Osteoblast (primary cell): ENCODE measurements at regions not wholly inside any gene's neighbourhood (a gene's known extent, or its start where the extent isn't known, plus 50 kb on each side); places are given as distances from the start of the nearest gene placed in this dataset.
A peak's percentile ranks its signal among the peaks of the same experiment; 100 is the strongest.
"Not testable (repeated sequence)": the region's sequence is repeated elsewhere in the genome, so short reads cannot be mapped to it uniquely, and the experiment has no call there.

Experiments used
- DNase-seq: peaks from one replicate; pipeline ENCODE4 v3.0.0; 2011; ENCODE audit warnings: low spot score, mixed read lengths; ENCODE audit not compliant: insufficient read length; ENCODE audit errors: missing footprints
- H2AFZ ChIP-seq: 2 replicates; pipeline ENCODE4 v1.6.0; 2011; ENCODE audit warnings: mild to moderate bottlenecking, low read length
- H3K27ac ChIP-seq: 2 replicates; pipeline ENCODE4 v1.5.1; 2011; ENCODE audit warnings: mild to moderate bottlenecking, low read depth, low read length, moderate library complexity
- H3K27me3 ChIP-seq: 2 replicates; pipeline ENCODE4 v1.6.0; 2012; ENCODE audit warnings: mild to moderate bottlenecking, control low read depth, inconsistent platforms, low read length, moderate library complexity; ENCODE audit not compliant: insufficient read depth
- H3K36me3 ChIP-seq: 2 replicates; pipeline ENCODE4 v1.5.1; 2011; ENCODE audit warnings: mild to moderate bottlenecking, low read length, control low read depth, moderate library complexity; ENCODE audit not compliant: insufficient read depth
- H3K4me1 ChIP-seq: 2 replicates; pipeline ENCODE4 v1.5.1; 2011; ENCODE audit warnings: mild to moderate bottlenecking, low read length, control low read depth, moderate library complexity; ENCODE audit not compliant: insufficient read depth
- H3K4me2 ChIP-seq: 2 replicates; pipeline ENCODE4 v1.6.0; 2011; ENCODE audit warnings: mild to moderate bottlenecking, low read length; ENCODE audit not compliant: insufficient read depth
- H3K4me3 ChIP-seq: fragments of 200-600 bp; sonication (generic); 3 replicates; pipeline ENCODE4 v1.5.1; 2012; ENCODE audit warnings: mild to moderate bottlenecking, low read length, inconsistent platforms; ENCODE audit not compliant: insufficient read depth
- H3K79me2 ChIP-seq: 2 replicates; pipeline ENCODE4 v1.6.0; 2012; ENCODE audit warnings: mild to moderate bottlenecking, low read length, control low read depth, inconsistent platforms; ENCODE audit not compliant: insufficient read depth
- H3K9me3 ChIP-seq: 2 replicates; pipeline ENCODE4 v1.5.1; 2011; ENCODE audit warnings: low read depth, low read length, control low read depth
- H4K20me1 ChIP-seq: 2 replicates; pipeline ENCODE4 v1.6.0; 2012; ENCODE audit warnings: mild to moderate bottlenecking, low read length, control low read depth; ENCODE audit not compliant: insufficient read depth
- TF ChIP-seq, protein P1 (sequence below): IDR thresholded peaks from 2 replicates; pipeline ENCODE4 v1.5.1; 2011; ENCODE audit warnings: mild to moderate bottlenecking, low read depth, low read length, moderate library complexity; ENCODE audit errors: extremely low read depth

DNA sequence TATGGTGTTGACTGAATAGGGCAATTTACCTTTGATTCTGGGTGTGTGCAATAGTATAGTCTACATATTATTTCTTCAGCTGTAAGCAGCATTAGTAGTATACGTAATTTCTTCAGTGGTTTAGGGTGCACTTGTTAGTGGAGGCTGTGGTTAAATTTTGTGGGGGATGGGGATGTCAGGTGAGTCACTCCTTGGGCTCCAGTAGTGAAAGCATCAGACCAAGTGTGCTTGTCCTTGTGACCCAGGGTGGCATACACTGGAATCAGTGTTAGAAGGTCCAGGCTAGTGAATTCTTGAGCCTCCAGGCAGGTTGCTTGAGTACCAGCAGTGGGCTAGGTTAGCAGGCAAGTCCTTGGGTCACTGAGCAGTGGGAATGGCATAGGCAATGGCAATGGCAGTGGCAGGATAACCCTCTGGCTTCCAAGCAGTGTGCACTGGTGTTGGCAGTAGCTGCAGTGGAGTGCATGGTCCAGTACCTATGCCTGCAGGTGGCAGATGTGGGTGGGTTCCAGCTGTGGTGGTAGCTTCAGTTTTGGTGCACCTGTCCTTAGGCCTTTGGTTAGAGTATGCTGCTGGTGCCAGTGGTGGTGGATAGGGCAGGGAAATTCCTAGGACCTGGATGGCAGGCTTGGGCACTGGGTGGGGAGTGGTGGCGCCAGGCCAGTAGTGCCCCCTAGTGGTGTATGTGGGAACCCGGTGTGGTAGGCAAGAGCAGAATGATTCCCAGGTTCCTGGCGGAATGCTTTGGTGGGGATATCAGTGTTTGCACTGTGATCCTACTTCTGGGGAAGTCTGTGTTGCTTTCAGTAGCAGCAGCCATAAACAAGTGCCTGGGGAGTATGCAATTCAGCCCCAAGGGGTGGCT lies 531.0 kb downstream of the SMARCA1 start:
- H2AFZ ChIP-seq, result no peak overlapping the region
- no peaks in the 10 kb centered on the region for H3K27me3 ChIP-seq
- TF ChIP-seq, protein P1, sequence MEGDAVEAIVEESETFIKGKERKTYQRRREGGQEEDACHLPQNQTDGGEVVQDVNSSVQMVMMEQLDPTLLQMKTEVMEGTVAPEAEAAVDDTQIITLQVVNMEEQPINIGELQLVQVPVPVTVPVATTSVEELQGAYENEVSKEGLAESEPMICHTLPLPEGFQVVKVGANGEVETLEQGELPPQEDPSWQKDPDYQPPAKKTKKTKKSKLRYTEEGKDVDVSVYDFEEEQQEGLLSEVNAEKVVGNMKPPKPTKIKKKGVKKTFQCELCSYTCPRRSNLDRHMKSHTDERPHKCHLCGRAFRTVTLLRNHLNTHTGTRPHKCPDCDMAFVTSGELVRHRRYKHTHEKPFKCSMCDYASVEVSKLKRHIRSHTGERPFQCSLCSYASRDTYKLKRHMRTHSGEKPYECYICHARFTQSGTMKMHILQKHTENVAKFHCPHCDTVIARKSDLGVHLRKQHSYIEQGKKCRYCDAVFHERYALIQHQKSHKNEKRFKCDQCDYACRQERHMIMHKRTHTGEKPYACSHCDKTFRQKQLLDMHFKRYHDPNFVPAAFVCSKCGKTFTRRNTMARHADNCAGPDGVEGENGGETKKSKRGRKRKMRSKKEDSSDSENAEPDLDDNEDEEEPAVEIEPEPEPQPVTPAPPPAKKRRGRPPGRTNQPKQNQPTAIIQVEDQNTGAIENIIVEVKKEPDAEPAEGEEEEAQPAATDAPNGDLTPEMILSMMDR, result no peak
- H3K36me3 ChIP-seq, result no peaks in the 10 kb centered on the region
- H3K9me3 ChIP-seq, result peaks cover 3% of the 10 kb centered on the region
- H3K79me2 ChIP-seq, result no peaks in the 10 kb centered on the region
- peak; percentile 29 for DNase-seq
- H3K4me3 ChIP-seq, result no peak overlapping the region
- H3K4me1 ChIP-seq, result no peaks in the 10 kb centered on the region
- no peak overlapping the region for H3K4me2 ChIP-seq
- H4K20me1 ChIP-seq, result no peaks in the 10 kb centered on the region
- H3K27ac ChIP-seq, result no peak overlapping the region

DNA sequence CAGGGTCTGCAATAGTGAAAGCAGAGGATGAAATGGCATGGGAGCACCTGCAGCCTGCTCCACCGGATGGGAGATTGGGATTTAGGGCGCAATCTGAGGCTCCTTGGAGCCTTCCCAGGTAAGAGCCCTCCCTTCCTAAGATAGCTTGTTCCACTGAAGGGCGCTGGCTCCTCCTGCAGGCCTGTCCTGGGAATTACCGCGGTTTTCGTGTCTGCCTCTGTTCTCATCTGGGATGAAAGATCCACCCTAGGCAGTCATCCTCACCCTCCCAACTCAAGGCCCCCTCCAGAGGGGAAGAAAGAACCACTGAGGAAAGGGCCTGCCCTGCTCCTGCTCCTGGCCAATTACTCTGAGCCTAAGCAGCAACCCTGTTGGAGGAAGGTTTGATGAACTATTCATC lies 547.5 kb downstream of the SMARCA1 start:
- H3K27me3 ChIP-seq, result no peaks in the 10 kb centered on the region
- H2AFZ ChIP-seq, result no peak overlapping the region
- H3K79me2 ChIP-seq, result no peaks in the 10 kb centered on the region
- H3K27ac ChIP-seq, result no peak overlapping the region
- TF ChIP-seq, protein P1, result peak; percentile 40
- H3K36me3 ChIP-seq, result no peaks in the 10 kb centered on the region
- H3K4me3 ChIP-seq, result no peak overlapping the region
- no peaks in the 10 kb centered on the region for H3K9me3 ChIP-seq
- no peaks in the 10 kb centered on the region for H3K4me1 ChIP-seq
- no peaks in the 10 kb centered on the region for H4K20me1 ChIP-seq
- no peak overlapping the region for H3K4me2 ChIP-seq
- no peak for DNase-seq

DNA sequence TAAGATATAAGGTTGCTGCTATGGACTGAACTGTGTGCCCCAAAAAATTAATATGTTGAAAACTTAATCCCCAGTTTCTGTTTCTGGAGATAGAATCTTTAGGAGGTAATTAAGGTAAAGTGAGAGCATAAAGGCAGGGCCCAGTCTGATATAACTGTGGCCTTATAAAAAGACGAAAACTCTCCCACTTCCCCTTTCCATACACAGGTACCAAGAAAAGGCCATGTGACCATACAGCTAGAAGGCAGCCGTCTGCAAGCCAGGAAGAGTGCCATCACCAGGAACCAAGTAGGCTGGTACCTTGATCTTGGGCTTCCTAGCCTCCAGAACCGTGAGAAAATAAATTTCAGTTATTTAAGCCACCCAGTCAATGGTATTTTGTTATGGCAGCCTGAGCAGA lies 550.3 kb downstream of the SMARCA1 start:
- no peaks in the 10 kb centered on the region for H4K20me1 ChIP-seq
- TF ChIP-seq, protein P1, result no peak
- H3K4me3 ChIP-seq, result no peak overlapping the region
- no peak overlapping the region for H2AFZ ChIP-seq
- H3K36me3 ChIP-seq, result no peaks in the 10 kb centered on the region
- no peaks in the 10 kb centered on the region for H3K27me3 ChIP-seq
- H3K79me2 ChIP-seq, result no peaks in the 10 kb centered on the region
- H3K9me3 ChIP-seq, result no peaks in the 10 kb centered on the region
- H3K27ac ChIP-seq, result no peak overlapping the region
- no peaks in the 10 kb centered on the region for H3K4me1 ChIP-seq
- DNase-seq, result no peak
- no peak overlapping the region for H3K4me2 ChIP-seq

DNA sequence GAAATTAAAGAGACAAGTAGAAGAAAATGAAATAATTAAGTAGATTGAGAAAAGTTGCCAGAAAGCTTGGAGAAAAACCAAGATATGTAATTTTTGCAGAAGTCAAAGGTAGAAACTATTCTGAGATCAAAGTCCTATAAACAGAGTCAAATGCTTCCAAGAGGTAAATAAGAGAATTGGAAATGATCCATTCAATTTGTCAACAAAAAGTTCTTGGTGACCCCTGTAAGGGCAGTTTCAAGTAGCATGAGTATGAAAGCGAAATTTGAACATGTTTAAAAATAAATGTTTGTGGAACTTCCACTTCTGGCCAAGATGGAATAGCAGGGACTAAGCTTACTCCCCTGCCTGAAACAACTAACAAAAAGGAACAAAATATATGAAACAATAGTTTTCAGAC lies 562.0 kb downstream of the SMARCA1 start:
- TF ChIP-seq, protein P1, result no peak
- DNase-seq, result no peak
- H3K79me2 ChIP-seq, result no peaks in the 10 kb centered on the region
- H3K4me3 ChIP-seq, result no peak overlapping the region
- peaks cover under 1% of the 10 kb centered on the region for H3K9me3 ChIP-seq
- no peaks in the 10 kb centered on the region for H4K20me1 ChIP-seq
- no peaks in the 10 kb centered on the region for H3K4me1 ChIP-seq
- no peak overlapping the region for H3K27ac ChIP-seq
- no peaks in the 10 kb centered on the region for H3K36me3 ChIP-seq
- no peaks in the 10 kb centered on the region for H3K27me3 ChIP-seq
- no peak overlapping the region for H3K4me2 ChIP-seq
- no peak overlapping the region for H2AFZ ChIP-seq

DNA sequence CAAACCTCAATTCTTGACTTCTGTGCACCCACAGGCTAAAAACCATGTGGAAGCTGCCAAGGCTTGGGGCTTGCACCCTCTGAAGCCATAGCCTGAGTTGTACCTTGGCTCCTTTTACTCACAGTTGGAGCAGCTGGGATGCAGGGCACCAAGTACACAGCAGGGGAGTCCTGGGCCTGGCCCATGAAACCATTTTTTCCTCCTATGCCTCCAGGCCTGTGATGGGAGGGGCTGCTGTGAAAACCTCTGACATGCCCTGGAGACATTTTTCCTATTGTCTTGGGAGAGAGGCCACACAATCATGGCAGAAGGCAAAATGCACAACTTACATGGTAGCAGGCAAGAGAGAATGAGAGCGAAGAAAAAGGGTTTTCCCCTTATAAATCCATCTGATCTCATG lies 568.6 kb downstream of the SMARCA1 start:
- not testable (repeated sequence) for H3K4me3 ChIP-seq, H3K36me3 ChIP-seq, H3K27ac ChIP-seq, H3K9me3 ChIP-seq, H3K79me2 ChIP-seq, H3K4me2 ChIP-seq, H3K4me1 ChIP-seq, H4K20me1 ChIP-seq, H2AFZ ChIP-seq, H3K27me3 ChIP-seq, DNase-seq
